Epithelial cell of prostate (primary cell): ENCODE measurements at regions not wholly inside any gene's neighbourhood (a gene's known extent, or its start where the extent isn't known, plus 50 kb on each side); places are given as distances from the start of the nearest gene placed in this dataset.

Experiments used
- DNase-seq: peaks from one replicate; pipeline ENCODE4 v3.0.0-alpha.2; 2011; ENCODE audit warnings: low read depth, low spot score
- H3K27ac ChIP-seq: fragments of 450-650 bp; 2 replicates; pipeline ENCODE4 v1.5.1; 2017; ENCODE audit warnings: mild to moderate bottlenecking

DNA sequence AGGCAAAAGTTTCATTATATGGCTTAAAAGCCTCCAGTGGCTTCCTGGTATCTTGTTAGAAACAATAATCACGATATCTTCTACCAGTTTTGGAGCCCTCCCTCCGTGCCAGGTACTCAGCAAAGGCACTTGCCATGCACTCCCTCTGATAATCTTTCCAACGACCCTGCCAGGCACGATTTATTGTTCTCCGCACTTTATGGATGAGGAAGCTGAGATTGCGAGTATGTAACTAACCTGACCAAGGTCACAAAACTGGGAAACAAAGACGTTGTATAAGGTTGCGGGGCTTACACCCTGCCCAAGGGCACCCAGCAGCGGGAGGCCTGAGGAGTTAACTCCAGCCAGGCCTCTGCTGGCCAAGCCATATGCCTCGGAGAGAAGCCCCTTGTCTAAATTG, 218.1 kb downstream of the SNX19 start:
- no peak for DNase-seq
- no peak overlapping the region for H3K27ac ChIP-seq

DNA sequence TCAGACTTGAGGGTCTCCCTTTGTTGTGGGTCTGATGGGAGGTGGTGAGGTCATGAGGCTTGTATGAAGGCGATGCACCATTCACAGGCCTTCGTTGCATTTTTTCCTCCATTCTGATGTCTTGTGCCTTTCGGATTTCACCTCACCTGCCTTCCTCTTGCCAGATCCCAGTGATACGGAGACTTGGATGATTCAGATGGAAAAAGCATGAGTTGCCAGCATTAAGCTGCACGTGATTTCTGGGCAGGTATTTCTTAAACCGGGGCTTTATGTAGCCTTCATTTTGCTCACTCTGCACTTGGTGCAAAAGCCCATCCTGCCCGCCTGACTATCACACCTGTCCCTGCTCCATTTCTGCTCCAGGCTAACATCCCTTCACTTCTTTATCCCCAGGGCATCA, 216.7 kb downstream of the SNX19 start:
- no peak for DNase-seq

DNA sequence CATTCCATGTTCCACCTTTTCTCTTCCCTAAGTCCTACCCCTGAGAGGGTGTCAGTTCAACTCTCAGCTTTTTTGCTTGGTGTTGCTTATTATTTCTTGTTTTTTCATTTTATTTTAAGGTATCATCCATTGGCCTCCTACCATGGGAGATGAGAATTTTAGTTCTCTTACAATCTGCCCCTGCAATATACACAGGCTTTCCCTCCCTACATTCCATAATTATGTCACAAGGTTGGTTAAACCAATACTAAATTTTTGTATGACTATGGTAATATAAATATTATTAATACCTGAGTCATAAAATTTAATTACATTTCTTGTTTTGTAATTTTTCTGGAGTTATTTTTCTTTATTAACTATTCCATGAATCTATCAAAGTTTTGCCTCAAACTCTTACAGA, 216.2 kb downstream of the SNX19 start:
- no peak overlapping the region for H3K27ac ChIP-seq
- no peak for DNase-seq

More for the DNA sequence above, 216.7 kb downstream of the SNX19 start:
- no peak overlapping the region for H3K27ac ChIP-seq

GRCh38 chr11:130703489-130704190, 212.6 kb downstream of the SNX19 start:
- DNase-seq: no peak
- H3K27ac ChIP-seq: no peak overlapping the region

- no peak overlapping the region for H3K27ac ChIP-seq
- no peak for DNase-seq
These were observed 210.4 kb downstream of the SNX19 start for GRCh38 chr11:130705670-130706421.

GRCh38 chr11:130706572-130706971, 209.7 kb downstream of the SNX19 start:
- no peak overlapping the region for H3K27ac ChIP-seq
- DNase-seq: no peak

- H3K27ac ChIP-seq: no peak overlapping the region
- DNase-seq: no peak
These were observed 209.1 kb downstream of the SNX19 start for GRCh38 chr11:130707217-130707616.

DNA sequence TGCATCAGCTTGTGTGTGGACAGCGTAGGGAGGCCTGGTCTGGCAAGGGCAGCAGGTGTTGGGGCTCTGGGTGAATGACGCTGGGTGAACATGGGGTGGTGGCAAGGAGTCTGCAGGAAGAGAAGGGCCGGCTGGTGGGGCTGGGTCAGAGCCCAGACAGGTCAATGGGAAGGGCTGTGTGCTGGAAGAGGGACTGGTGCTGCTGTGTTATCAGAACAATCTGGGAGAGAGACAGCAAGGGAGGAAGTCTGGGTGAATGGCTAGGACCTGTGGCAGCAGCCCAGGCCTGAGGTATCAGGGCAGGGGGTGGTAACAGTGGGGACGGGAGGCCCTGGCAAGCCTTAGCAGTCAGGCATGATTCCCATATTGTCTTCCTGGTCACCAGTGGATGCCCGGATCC, 206.7 kb downstream of the SNX19 start:
- no peak for DNase-seq
- no peak overlapping the region for H3K27ac ChIP-seq

GRCh38 chr11:130710021-130710420, 206.3 kb downstream of the SNX19 start:
- no peak for DNase-seq

GRCh38 chr11:130710497-130711012, 205.7 kb downstream of the SNX19 start:
- DNase-seq: no peak
- no peak overlapping the region for H3K27ac ChIP-seq

More at GRCh38 chr11:130710021-130710420, 206.3 kb downstream of the SNX19 start:
- H3K27ac ChIP-seq: no peak overlapping the region

GRCh38 chr11:130711193-130711592, 205.1 kb downstream of the SNX19 start:
- no peak overlapping the region for H3K27ac ChIP-seq
- no peak for DNase-seq

DNA sequence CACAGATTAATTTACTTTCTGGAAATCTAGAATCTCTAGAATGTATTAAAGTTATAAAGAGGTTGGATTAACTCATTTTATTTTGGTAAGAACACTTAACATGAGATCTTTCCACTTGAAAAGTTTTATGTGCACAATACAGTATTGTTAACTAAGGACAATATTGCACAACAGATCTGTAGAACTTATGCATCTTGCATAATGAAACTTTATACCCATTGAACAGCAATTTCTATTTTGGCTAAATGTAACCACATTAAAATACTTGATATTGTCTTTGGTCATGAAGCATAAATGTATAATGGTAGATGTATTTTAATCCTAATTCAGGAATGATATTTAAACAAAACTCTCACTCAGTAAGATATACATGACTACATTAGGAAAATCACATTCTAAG, 203.8 kb downstream of the SNX19 start:
- DNase-seq: no peak
- no peak overlapping the region for H3K27ac ChIP-seq

- no peak overlapping the region for H3K27ac ChIP-seq
- no peak for DNase-seq
These were observed 201.0 kb downstream of the SNX19 start for GRCh38 chr11:130715085-130715876.

- no peak overlapping the region for H3K27ac ChIP-seq
- no peak for DNase-seq
These were observed 200.4 kb downstream of the SNX19 start for GRCh38 chr11:130715877-130716220.

- DNase-seq: no peak
- H3K27ac ChIP-seq: no peak overlapping the region
These were observed 198.2 kb downstream of the SNX19 start for GRCh38 chr11:130718120-130718519.

GRCh38 chr11:130719220-130719915, 196.9 kb downstream of the SNX19 start:
- no peak overlapping the region for H3K27ac ChIP-seq
- DNase-seq: no peak

DNA sequence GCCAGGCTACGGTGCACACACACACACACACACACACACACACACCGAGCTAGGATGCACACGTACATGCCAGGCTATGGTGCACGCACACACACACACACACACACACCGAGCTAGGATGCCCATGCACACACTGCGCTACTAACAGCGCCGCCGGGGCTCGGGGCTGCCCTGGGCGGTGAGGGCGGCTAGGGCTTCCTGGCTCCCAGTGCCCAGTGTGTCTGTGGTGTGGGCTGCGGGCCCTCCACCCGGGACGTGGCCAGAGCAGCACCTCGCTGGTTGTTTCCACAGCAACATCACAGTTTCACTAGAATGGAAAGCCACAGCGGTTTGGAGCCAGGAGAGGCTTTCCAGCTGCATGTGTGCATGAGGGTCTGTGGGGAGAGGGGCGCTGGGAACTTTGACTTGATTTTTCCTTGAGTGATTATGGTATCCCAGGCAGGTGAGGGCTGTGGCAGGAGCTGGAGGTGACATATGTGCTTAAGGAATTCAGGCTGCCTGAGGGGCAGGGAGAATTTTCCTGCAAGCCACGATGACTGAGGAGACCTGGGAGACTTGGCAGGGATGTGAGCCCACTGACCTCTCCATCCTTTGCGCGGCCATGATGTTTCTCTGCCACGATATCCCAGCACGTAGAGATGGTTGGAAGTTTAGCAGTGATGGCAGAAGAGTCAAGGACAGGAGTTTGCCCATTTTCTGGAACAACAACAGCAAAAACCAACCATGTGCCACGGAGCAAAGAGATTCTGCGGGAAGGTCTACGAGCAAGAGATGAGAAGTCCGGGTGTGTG, 195.9 kb downstream of the SNX19 start:
- H3K27ac ChIP-seq: no peak overlapping the region
- DNase-seq: no peak

- H3K27ac ChIP-seq: peak overlapping the region; percentile 11
- DNase-seq: no peak
These were observed 195.1 kb downstream of the SNX19 start for GRCh38 chr11:130721023-130721681.

DNA sequence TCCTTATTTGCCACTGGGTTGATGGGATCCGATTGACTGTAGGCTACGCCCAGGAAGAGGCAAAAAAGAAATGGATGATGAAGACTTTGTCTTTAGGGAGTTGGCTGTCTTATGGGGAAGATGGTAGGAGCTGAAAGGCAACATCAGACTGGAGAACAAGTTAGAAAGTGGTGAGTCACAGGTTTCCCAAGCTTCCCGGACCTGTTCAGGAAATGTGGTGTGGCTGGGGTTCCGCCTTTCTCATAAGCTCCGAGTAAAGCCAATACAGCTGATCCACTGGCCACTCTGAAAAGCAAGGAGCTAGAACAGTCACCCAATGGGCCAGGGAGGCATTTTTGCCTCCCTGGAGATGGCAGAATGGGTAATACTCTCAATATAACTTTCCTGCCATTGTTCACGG, 194.5 kb downstream of the SNX19 start:
- H3K27ac ChIP-seq: peak overlapping the region; percentile 11
- no peak for DNase-seq
